Gastrocnemius medialis (tissue), 4 donors: ENCODE measurements at regions not wholly inside any gene's neighbourhood (a gene's known extent, or its start where the extent isn't known, plus 50 kb on each side); places are given as distances from the start of the nearest gene placed in this dataset.

Experiments
- POLR2A ChIP-seq, 2 donors: fragments of 450-650 bp; IDR thresholded peaks; one replicate each; pipeline ENCODE4 v1.6.1; 2017; ENCODE audit warnings: antibody characterized with exemption in 2 of 2, mild to moderate bottlenecking in 2 of 2, moderate library complexity in 2 of 2
- TF ChIP-seq, protein P1 (sequence below), 5 experiments: fragments of 450-650 bp in 3 of 5; fragments of 200-600 bp in 2 of 5; sonication (generic) in 2 of 5; IDR thresholded peaks in 4 of 5; conservative IDR thresholded peaks in 1 of 5; 1 replicate in 4 of 5; 2 replicates in 1 of 5; pipeline ENCODE4 v1.5.1; 2016 to 2019; ENCODE audit warnings: antibody characterized with exemption in 5 of 5, mild to moderate bottlenecking in 3 of 5, moderate library complexity in 3 of 5

DNA sequence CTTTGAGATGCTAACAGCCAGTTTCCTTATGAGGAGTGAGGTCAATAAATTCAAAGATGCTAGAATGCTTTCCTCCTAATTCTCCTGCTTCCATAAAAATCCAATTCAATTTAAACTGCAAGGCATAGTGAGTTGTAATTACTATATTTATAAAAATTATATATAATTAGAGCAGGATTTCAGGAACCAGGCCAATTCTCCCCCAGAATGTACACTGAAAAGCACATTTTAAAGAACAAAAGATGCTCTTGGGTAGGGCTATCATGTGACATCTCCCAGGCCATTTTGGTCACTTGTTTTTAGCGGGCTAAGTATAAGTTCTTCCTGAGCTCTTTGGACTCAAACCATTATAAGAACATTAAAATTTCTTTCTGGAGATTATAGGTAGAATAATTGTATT, 195.7 kb upstream of the KCNG1 start:
- TF ChIP-seq, protein P1, sequence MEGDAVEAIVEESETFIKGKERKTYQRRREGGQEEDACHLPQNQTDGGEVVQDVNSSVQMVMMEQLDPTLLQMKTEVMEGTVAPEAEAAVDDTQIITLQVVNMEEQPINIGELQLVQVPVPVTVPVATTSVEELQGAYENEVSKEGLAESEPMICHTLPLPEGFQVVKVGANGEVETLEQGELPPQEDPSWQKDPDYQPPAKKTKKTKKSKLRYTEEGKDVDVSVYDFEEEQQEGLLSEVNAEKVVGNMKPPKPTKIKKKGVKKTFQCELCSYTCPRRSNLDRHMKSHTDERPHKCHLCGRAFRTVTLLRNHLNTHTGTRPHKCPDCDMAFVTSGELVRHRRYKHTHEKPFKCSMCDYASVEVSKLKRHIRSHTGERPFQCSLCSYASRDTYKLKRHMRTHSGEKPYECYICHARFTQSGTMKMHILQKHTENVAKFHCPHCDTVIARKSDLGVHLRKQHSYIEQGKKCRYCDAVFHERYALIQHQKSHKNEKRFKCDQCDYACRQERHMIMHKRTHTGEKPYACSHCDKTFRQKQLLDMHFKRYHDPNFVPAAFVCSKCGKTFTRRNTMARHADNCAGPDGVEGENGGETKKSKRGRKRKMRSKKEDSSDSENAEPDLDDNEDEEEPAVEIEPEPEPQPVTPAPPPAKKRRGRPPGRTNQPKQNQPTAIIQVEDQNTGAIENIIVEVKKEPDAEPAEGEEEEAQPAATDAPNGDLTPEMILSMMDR (IDR thresholded peaks at IDR 0.05 in 4 of 5, conservative IDR thresholded peaks at IDR 0.05 in 1 of 5) = no peak
- no peak for TF ChIP-seq POLR2A (IDR thresholded peaks at IDR 0.05)
